ENCODE measurements at regions not wholly inside any gene's neighbourhood (a gene's known extent, or its start where the extent isn't known, plus 50 kb on each side); places are given as distances from the start of the nearest gene placed in this dataset.

DNA sequence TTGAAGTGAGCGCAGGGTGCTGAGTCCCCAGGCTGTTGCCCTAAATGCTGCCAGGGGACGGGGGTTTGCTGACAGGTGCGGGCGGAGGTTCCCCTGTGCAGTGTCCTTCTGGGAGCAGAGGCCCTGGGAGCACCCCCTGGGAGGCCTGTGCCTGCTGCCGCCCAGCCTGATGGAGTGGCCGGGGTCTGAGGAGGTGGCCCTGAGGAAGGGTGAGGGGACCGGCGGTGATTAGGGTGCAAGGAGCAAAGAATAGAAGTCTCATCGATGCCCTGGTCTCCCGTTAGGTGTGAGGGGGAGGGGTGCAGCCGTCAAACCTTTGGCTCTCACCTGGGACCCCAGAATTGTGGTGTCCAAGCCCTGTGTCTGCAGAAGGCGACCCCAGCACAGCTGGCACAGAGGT lies 1294.7 kb downstream of the BRD1 start:
- Histone ChIP-seq H3K4me3 (ENCODE audit: insufficient read depth, low read length, poor library complexity, severe bottlenecking) (no peak overlapping the region), H3K27me3 (ENCODE audit: low read length) (no peaks in the 10 kb centered on the region), H4K20me1 (ENCODE audit: low read depth, low read length) (no peaks in the 10 kb centered on the region), H3K9me3 (ENCODE audit: insufficient read depth, low read length) (no peaks in the 10 kb centered on the region), H3K4me2 (ENCODE audit: low read depth, low read length, poor library complexity, severe bottlenecking) (no peak overlapping the region), H3K9ac (ENCODE audit: low read length) (no peak overlapping the region), H3K36me3 (ENCODE audit: low read length) (no peaks in the 10 kb centered on the region), H3K79me2 (ENCODE audit: insufficient read depth, low read length) (no peaks in the 10 kb centered on the region), H3K27ac (ENCODE audit: low read depth, low read length) (no peak overlapping the region), H3F3A (ENCODE audit: insufficient read depth) (no peaks in the 10 kb centered on the region), H2AFZ (ENCODE audit: low read depth, low read length, severe bottlenecking) (no peak overlapping the region), H3K9me2 (replicated peaks; ENCODE audit: insufficient read depth, low read length) (no peaks in the 10 kb centered on the region)
- TF ChIP-seq EZH2phosphoT487 (conservative IDR thresholded peaks at IDR 0.05; ENCODE audit: low read length): no peak
- TF ChIP-seq, protein P1, sequence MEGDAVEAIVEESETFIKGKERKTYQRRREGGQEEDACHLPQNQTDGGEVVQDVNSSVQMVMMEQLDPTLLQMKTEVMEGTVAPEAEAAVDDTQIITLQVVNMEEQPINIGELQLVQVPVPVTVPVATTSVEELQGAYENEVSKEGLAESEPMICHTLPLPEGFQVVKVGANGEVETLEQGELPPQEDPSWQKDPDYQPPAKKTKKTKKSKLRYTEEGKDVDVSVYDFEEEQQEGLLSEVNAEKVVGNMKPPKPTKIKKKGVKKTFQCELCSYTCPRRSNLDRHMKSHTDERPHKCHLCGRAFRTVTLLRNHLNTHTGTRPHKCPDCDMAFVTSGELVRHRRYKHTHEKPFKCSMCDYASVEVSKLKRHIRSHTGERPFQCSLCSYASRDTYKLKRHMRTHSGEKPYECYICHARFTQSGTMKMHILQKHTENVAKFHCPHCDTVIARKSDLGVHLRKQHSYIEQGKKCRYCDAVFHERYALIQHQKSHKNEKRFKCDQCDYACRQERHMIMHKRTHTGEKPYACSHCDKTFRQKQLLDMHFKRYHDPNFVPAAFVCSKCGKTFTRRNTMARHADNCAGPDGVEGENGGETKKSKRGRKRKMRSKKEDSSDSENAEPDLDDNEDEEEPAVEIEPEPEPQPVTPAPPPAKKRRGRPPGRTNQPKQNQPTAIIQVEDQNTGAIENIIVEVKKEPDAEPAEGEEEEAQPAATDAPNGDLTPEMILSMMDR (IDR thresholded peaks at IDR 0.05; ENCODE audit: insufficient read depth, low read length, poor library complexity, severe bottlenecking): no peak

DNA sequence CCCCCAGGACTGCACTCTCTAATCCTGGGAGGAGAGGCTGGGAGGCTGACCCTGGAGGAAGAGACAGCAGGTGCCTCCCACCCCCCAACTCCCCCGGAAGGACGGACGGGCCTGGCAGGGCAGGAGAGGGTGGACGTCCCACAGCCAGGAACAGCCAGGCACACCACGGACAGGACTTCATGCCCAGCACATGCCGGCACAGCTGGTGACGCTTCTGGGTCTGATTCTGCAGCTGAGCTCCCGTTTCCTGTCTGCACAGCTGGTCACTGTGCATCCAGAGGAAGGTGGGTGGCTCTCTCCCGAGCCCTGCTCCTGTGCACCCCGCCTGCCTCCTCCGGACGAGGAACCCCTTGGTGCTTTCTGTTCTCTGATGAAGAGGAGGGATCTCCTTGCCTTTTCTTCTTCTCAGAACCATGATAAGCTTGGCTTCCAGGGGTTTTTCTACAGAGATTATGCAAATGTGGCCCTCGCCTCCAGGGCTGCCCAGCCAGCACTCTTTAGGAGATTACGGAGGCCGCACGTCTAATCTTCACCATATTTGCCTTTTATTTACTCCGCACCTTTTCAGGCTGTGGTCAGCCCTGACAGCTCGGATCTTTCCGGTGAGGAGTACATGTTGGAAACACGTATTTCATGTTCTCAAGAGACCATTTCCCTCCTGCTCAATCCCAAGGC lies 1295.8 kb downstream of the BRD1 start:
- Histone ChIP-seq H3K27me3 (ENCODE audit: low read length) (no peaks in the 10 kb centered on the region), H3K4me3 (ENCODE audit: insufficient read depth, low read length, poor library complexity, severe bottlenecking) (no peak overlapping the region), H4K20me1 (ENCODE audit: low read depth, low read length) (no peaks in the 10 kb centered on the region), H3K27ac (ENCODE audit: low read depth, low read length) (no peak overlapping the region), H3K9me2 (replicated peaks; ENCODE audit: insufficient read depth, low read length) (no peaks in the 10 kb centered on the region), H3K36me3 (ENCODE audit: low read length) (no peaks in the 10 kb centered on the region), H3F3A (ENCODE audit: insufficient read depth) (no peaks in the 10 kb centered on the region), H3K9ac (ENCODE audit: low read length) (no peak overlapping the region), H3K4me2 (ENCODE audit: low read depth, low read length, poor library complexity, severe bottlenecking) (no peak overlapping the region), H3K79me2 (ENCODE audit: insufficient read depth, low read length) (no peaks in the 10 kb centered on the region), H2AFZ (ENCODE audit: low read depth, low read length, severe bottlenecking) (no peak overlapping the region), H3K9me3 (ENCODE audit: insufficient read depth, low read length) (no peaks in the 10 kb centered on the region)
- TF ChIP-seq, protein P1 (IDR thresholded peaks at IDR 0.05; ENCODE audit: insufficient read depth, low read length, poor library complexity, severe bottlenecking): no peak
- no peak for TF ChIP-seq EZH2phosphoT487 (conservative IDR thresholded peaks at IDR 0.05; ENCODE audit: low read length)

DNA sequence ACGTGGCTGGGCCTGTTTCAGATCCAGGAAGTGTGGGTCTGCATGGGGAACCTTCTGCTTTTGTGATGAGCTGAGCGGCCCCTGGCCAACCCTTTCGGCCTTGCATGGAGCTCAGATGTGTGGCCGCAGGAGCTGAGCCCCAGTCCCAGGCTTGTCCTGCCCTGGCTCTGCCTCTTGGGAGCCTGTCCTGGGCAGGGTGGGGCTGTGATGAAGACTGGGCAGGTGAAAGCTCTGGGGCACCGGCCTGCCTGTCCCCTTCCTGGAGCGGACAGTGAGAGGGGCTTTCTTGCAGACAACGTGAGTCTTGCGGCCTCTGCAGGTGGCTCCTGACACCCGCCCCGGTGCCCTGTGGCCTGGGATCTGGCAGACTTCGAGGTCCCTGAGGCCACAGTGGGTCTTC lies 1296.6 kb downstream of the BRD1 start:
- H4K20me1 ChIP-seq (ENCODE audit: low read depth, low read length): no peaks in the 10 kb centered on the region
- no peaks in the 10 kb centered on the region for H3K79me2 ChIP-seq (ENCODE audit: insufficient read depth, low read length)
- no peaks in the 10 kb centered on the region for H3K36me3 ChIP-seq (ENCODE audit: low read length)
- H3F3A ChIP-seq (ENCODE audit: insufficient read depth): no peaks in the 10 kb centered on the region
- no peaks in the 10 kb centered on the region for H3K27me3 ChIP-seq (ENCODE audit: low read length)
- no peaks in the 10 kb centered on the region for H3K9me2 ChIP-seq (replicated peaks; ENCODE audit: insufficient read depth, low read length)
- H2AFZ ChIP-seq (ENCODE audit: low read depth, low read length, severe bottlenecking): no peak overlapping the region
- H3K9me3 ChIP-seq (ENCODE audit: insufficient read depth, low read length): no peaks in the 10 kb centered on the region
- no peak overlapping the region for H3K9ac ChIP-seq (ENCODE audit: low read length)
- no peak overlapping the region for H3K27ac ChIP-seq (ENCODE audit: low read depth, low read length)
- no peak for TF ChIP-seq EZH2phosphoT487 (conservative IDR thresholded peaks at IDR 0.05; ENCODE audit: low read length)
- TF ChIP-seq, protein P1 (IDR thresholded peaks at IDR 0.05; ENCODE audit: insufficient read depth, low read length, poor library complexity, severe bottlenecking): no peak
- H3K4me2 ChIP-seq (ENCODE audit: low read depth, low read length, poor library complexity, severe bottlenecking): no peak overlapping the region
- H3K4me3 ChIP-seq (ENCODE audit: insufficient read depth, low read length, poor library complexity, severe bottlenecking): no peak overlapping the region
